HEK293 (cell line): ENCODE measurements at regions not wholly inside any gene's neighbourhood (a gene's known extent, or its start where the extent isn't known, plus 50 kb on each side); places are given as distances from the start of the nearest gene placed in this dataset.

Experiments used
- CTCF ChIA-PET: fragments of 350-600 bp; formaldehyde crosslinking; extraction: SDS; loops from one replicate; lab custom pipeline; 2021; ENCODE audit warnings: antibody characterized with exemption; lab: Yijun Ruan, JAX
- POLR2A ChIA-PET: fragments of 300-600 bp; formaldehyde crosslinking; extraction: SDS; loops from one replicate; lab custom pipeline; 2020; ENCODE audit warnings: antibody characterized with exemption, inconsistent platforms; lab: Yijun Ruan, JAX
- H3K27ac ChIP-seq: fragments of 200-500 bp; sonication (Bioruptor generic); 2 replicates; pipeline ENCODE4 v1.5.1; 2014; ENCODE audit warnings: low read depth, low read length, control low read depth, inconsistent platforms; ENCODE audit errors: extremely low read depth
- H3K36me3 ChIP-seq, 2 experiments: fragments of 200-500 bp in 1 of 2; sonication (Bioruptor generic) in 1 of 2; 1 replicate in 1 of 2; 2 replicates in 1 of 2; pipeline ENCODE4 v1.5.1; 2014 to 2017; ENCODE audit warnings: inconsistent platforms in 2 of 2, low read length in 2 of 2; ENCODE audit not compliant: control insufficient read depth in 2 of 2, insufficient read depth in 1 of 2
- H3K4me1 ChIP-seq: fragments of 200-500 bp; sonication (Bioruptor generic); 2 replicates; pipeline ENCODE4 v1.5.1; 2014; ENCODE audit warnings: mild to moderate bottlenecking, low read length, inconsistent platforms; ENCODE audit not compliant: control insufficient read depth, insufficient read depth
- H3K4me3 ChIP-seq: 2 replicates; pipeline ENCODE4 v1.5.1; 2011; ENCODE audit warnings: low read depth, mild to moderate bottlenecking, control low read depth, low read length, moderate library complexity
- H3K9me3 ChIP-seq: fragments of 200-500 bp; sonication (Bioruptor generic); 2 replicates; pipeline ENCODE4 v1.5.1; 2014; ENCODE audit warnings: low read depth, low read length, inconsistent platforms; ENCODE audit not compliant: control insufficient read depth, insufficient read depth
- BCL6B ChIP-seq: fragments of 450-650 bp; formaldehyde crosslinking; IDR thresholded peaks from 2 replicates; pipeline ENCODE4 v1.5.1; 2017; ENCODE audit warnings: missing biosample characterization, missing genetic modification characterization
- KLF10 ChIP-seq: fragments of 450-650 bp; IDR thresholded peaks from 2 replicates; pipeline ENCODE4 v1.5.1; 2018; ENCODE audit warnings: missing biosample characterization, mild to moderate bottlenecking, missing genetic modification characterization
- KLF9 ChIP-seq: fragments of 450-650 bp; formaldehyde crosslinking; IDR thresholded peaks from 2 replicates; pipeline ENCODE4 v1.5.1; 2016; ENCODE audit warnings: missing biosample characterization, missing genetic modification characterization, low read depth
- PRDM1 ChIP-seq: fragments of 450-650 bp; formaldehyde crosslinking; IDR thresholded peaks from 2 replicates; pipeline ENCODE4; 2016; ENCODE audit warnings: missing biosample characterization, missing genetic modification characterization
- PRDM10 ChIP-seq: fragments of 450-650 bp; formaldehyde crosslinking; IDR thresholded peaks from 2 replicates; pipeline ENCODE4 v1.5.1; 2016; ENCODE audit warnings: missing biosample characterization, missing genetic modification characterization
- SETDB1 ChIP-seq: IDR thresholded peaks from one replicate; pipeline ENCODE4 v1.6.1; 2017; ENCODE audit warnings: mild to moderate bottlenecking, low read length, moderate library complexity, mixed read lengths; ENCODE audit not compliant: insufficient read length
- ZBTB48 ChIP-seq: fragments of 450-650 bp; formaldehyde crosslinking; IDR thresholded peaks from 2 replicates; pipeline ENCODE4 v1.5.1; 2016; ENCODE audit warnings: missing biosample characterization, missing genetic modification characterization
- ZNF16 ChIP-seq: fragments of 450-650 bp; formaldehyde crosslinking; IDR thresholded peaks from 2 replicates; pipeline ENCODE4 v1.5.1; 2016; ENCODE audit warnings: low read depth, missing biosample characterization, missing genetic modification characterization
- ZNF398 ChIP-seq: fragments of 450-650 bp; formaldehyde crosslinking; IDR thresholded peaks from 2 replicates; pipeline ENCODE4 v1.5.1; 2017; ENCODE audit warnings: missing biosample characterization, missing genetic modification characterization
- ZNF48 ChIP-seq: fragments of 450-650 bp; formaldehyde crosslinking; IDR thresholded peaks from 2 replicates; pipeline ENCODE4 v1.5.1; 2016; ENCODE audit warnings: missing biosample characterization, missing genetic modification characterization
- ZNF501 ChIP-seq: fragments of 450-650 bp; formaldehyde crosslinking; IDR thresholded peaks from 2 replicates; pipeline ENCODE4 v1.5.1; 2016; ENCODE audit warnings: missing biosample characterization, missing genetic modification characterization
- ZNF514 ChIP-seq: fragments of 450-650 bp; formaldehyde crosslinking; IDR thresholded peaks from 2 replicates; pipeline ENCODE4 v1.5.1; 2016; ENCODE audit warnings: missing biosample characterization, missing genetic modification characterization
- ZNF530 ChIP-seq: fragments of 450-650 bp; formaldehyde crosslinking; IDR thresholded peaks from 2 replicates; pipeline ENCODE4 v1.5.1; 2016; ENCODE audit warnings: low read depth, missing biosample characterization, missing genetic modification characterization
- ZNF560 ChIP-seq: fragments of 450-650 bp; formaldehyde crosslinking; IDR thresholded peaks from 2 replicates; pipeline ENCODE4 v1.5.1; 2017; ENCODE audit warnings: missing biosample characterization, missing genetic modification characterization, borderline replicate concordance
- ZNF610 ChIP-seq: fragments of 450-650 bp; formaldehyde crosslinking; IDR thresholded peaks from 2 replicates; pipeline ENCODE4 v1.5.1; 2016; ENCODE audit warnings: missing biosample characterization, missing genetic modification characterization, borderline replicate concordance
- ZNF623 ChIP-seq: fragments of 450-650 bp; formaldehyde crosslinking; IDR thresholded peaks from 2 replicates; pipeline ENCODE4 v1.5.1; 2016; ENCODE audit warnings: missing biosample characterization, missing genetic modification characterization
- ZNF692 ChIP-seq: fragments of 450-650 bp; formaldehyde crosslinking; IDR thresholded peaks from 2 replicates; pipeline ENCODE4 v1.5.1; 2016; ENCODE audit warnings: missing biosample characterization, missing genetic modification characterization
- ZNF707 ChIP-seq: fragments of 450-650 bp; formaldehyde crosslinking; IDR thresholded peaks from 2 replicates; pipeline ENCODE4 v1.5.1; 2016; ENCODE audit warnings: missing biosample characterization, missing genetic modification characterization
- ZSCAN30 ChIP-seq: fragments of 450-650 bp; IDR thresholded peaks from 2 replicates; pipeline ENCODE4 v1.5.1; 2018; ENCODE audit warnings: missing biosample characterization, mild to moderate bottlenecking, missing genetic modification characterization, moderate library complexity
- TF ChIP-seq, protein P1 (sequence below): fragments of 450-650 bp; formaldehyde crosslinking; IDR thresholded peaks from 2 replicates; pipeline ENCODE4 v1.5.1; 2016; ENCODE audit warnings: missing biosample characterization, missing genetic modification characterization
- TF ChIP-seq, protein P2 (sequence below): sonication (generic); formaldehyde crosslinking; IDR thresholded peaks from 2 replicates; pipeline ENCODE4 v1.8.1; 2022; ENCODE audit warnings: mild to moderate bottlenecking, moderate library complexity, missing genetic modification reagents
- TF ChIP-seq, protein P3 (sequence below): fragments of 450-650 bp; formaldehyde crosslinking; IDR thresholded peaks from 2 replicates; pipeline ENCODE4 v1.5.1; 2016; ENCODE audit warnings: missing biosample characterization, missing genetic modification characterization, borderline replicate concordance

GRCh38 chr4:160848489-160848888 is 1315.3 kb downstream of the FSTL5 start (continued):
- TF ChIP-seq KLF9 (tag by site-specific recombination), result no peak
- no peak for TF ChIP-seq PRDM1 (tag by site-specific recombination)
- no peak for TF ChIP-seq ZNF610 (tag by site-specific recombination)
- no peak for TF ChIP-seq ZSCAN30 (tag by site-specific recombination)
- TF ChIP-seq ZNF514, result no peak
- TF ChIP-seq, protein P1, sequence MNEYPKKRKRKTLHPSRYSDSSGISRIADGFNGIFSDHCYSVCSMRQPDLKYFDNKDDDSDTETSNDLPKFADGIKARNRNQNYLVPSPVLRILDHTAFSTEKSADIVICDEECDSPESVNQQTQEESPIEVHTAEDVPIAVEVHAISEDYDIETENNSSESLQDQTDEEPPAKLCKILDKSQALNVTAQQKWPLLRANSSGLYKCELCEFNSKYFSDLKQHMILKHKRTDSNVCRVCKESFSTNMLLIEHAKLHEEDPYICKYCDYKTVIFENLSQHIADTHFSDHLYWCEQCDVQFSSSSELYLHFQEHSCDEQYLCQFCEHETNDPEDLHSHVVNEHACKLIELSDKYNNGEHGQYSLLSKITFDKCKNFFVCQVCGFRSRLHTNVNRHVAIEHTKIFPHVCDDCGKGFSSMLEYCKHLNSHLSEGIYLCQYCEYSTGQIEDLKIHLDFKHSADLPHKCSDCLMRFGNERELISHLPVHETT (tag by site-specific recombination), result no peak
- no peak for TF ChIP-seq ZNF16 (tag by site-specific recombination)
- no peak for TF ChIP-seq ZNF501 (tag by site-specific recombination)
- TF ChIP-seq ZNF707, result no peak
- no peak for TF ChIP-seq ZNF48 (tag by site-specific recombination)
- no peak for TF ChIP-seq ZNF692 (tag by site-specific recombination)
- TF ChIP-seq, protein P2, sequence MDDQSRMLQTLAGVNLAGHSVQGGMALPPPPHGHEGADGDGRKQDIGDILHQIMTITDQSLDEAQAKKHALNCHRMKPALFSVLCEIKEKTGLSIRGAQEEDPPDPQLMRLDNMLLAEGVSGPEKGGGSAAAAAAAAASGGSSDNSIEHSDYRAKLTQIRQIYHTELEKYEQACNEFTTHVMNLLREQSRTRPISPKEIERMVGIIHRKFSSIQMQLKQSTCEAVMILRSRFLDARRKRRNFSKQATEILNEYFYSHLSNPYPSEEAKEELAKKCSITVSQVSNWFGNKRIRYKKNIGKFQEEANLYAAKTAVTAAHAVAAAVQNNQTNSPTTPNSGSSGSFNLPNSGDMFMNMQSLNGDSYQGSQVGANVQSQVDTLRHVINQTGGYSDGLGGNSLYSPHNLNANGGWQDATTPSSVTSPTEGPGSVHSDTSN, result no peak
- no peak for TF ChIP-seq PRDM10 (tag by site-specific recombination)
- no peak for TF ChIP-seq ZNF398

GRCh38 chr4:160848901-160849760 is 1314.7 kb downstream of the FSTL5 start:
- POLR2A ChIA-PET, result no interaction called here
- Histone ChIP-seq H3K27ac (no peak overlapping the region), H3K36me3 (no peaks in the 10 kb centered on the region), H3K9me3 (no peaks in the 10 kb centered on the region), H3K4me1 (no peaks in the 10 kb centered on the region), H3K4me3 (no peak overlapping the region)
- CTCF ChIA-PET, result no interaction called here
- TF ChIP-seq ZNF530 (no peak), ZNF560 (tag by site-specific recombination) (no peak), BCL6B (tag by site-specific recombination) (no peak), ZBTB48 (tag by site-specific recombination) (no peak), KLF10 (no peak), SETDB1 (no peak), ZNF623 (no peak)
- TF ChIP-seq, protein P3, sequence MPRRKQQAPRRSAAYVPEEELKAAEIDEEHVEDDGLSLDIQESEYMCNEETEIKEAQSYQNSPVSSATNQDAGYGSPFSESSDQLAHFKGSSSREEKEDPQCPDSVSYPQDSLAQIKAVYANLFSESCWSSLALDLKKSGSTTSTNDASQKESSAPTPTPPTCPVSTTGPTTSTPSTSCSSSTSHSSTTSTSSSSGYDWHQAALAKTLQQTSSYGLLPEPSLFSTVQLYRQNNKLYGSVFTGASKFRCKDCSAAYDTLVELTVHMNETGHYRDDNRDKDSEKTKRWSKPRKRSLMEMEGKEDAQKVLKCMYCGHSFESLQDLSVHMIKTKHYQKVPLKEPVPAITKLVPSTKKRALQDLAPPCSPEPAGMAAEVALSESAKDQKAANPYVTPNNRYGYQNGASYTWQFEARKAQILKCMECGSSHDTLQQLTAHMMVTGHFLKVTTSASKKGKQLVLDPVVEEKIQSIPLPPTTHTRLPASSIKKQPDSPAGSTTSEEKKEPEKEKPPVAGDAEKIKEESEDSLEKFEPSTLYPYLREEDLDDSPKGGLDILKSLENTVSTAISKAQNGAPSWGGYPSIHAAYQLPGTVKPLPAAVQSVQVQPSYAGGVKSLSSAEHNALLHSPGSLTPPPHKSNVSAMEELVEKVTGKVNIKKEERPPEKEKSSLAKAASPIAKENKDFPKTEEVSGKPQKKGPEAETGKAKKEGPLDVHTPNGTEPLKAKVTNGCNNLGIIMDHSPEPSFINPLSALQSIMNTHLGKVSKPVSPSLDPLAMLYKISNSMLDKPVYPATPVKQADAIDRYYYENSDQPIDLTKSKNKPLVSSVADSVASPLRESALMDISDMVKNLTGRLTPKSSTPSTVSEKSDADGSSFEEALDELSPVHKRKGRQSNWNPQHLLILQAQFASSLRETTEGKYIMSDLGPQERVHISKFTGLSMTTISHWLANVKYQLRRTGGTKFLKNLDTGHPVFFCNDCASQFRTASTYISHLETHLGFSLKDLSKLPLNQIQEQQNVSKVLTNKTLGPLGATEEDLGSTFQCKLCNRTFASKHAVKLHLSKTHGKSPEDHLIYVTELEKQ, result no peak
